ENCODE measurements at regions not wholly inside any gene's neighbourhood (a gene's known extent, or its start where the extent isn't known, plus 50 kb on each side); places are given as distances from the start of the nearest gene placed in this dataset.
"Not testable (repeated sequence)": the region's sequence is repeated elsewhere in the genome, so short reads cannot be mapped to it uniquely, and the experiment has no call there.

- Histone ChIP-seq H3K27me3 (ENCODE audit: control insufficient read depth in 4 of 4, insufficient read depth in 4 of 4, low read length in 3 of 4) (no peaks in the 10 kb centered on the region), H3K27ac (ENCODE audit: low read depth in 1 of 2, low read length in 2 of 2) (no peak overlapping the region), H3K4me3 (ENCODE audit: low read depth in 1 of 3, low read length in 3 of 3) (no peak overlapping the region), H3K4me1 (ENCODE audit: control insufficient read depth in 4 of 4, insufficient read depth in 4 of 4, low read length in 3 of 4) (no peaks in the 10 kb centered on the region), H3K9ac (ENCODE audit: low read depth in 1 of 2, low read length in 2 of 2) (no peak overlapping the region), H3K36me3 (ENCODE audit: control insufficient read depth in 4 of 4, insufficient read depth in 3 of 4, low read depth in 1 of 4, low read length in 3 of 4) (no peaks in the 10 kb centered on the region), H3K9me3 (ENCODE audit: control insufficient read depth in 4 of 4, low read length in 3 of 4) (peaks cover 0 to 5% (median 2%) of the 10 kb centered on the region in 4 donors)
- no peak for DNase-seq (ENCODE audit: low spot score)
- TF ChIP-seq NR2F2 (IDR thresholded peaks at IDR 0.05): no peak
- peak; percentile 7 for TF ChIP-seq CTCF (IDR thresholded peaks at IDR 0.05; ENCODE audit: low read depth, low read length, missing input control)
- TF ChIP-seq RAD21 (IDR thresholded peaks at IDR 0.05): no peak
These were observed 820.8 kb downstream of the MAT2B start for GRCh38 chr5:164326219-164326618.

GRCh38 chr5:164327166-164327565, 821.7 kb downstream of the MAT2B start:
- H3K4me1 ChIP-seq (ENCODE audit: control insufficient read depth in 4 of 4, insufficient read depth in 4 of 4, low read length in 3 of 4): not testable (repeated sequence)
- 88% methylated on average over 5 of the region's 5 CpGs for WGBS

GRCh38 chr5:164332349-164333196, 827.2 kb downstream of the MAT2B start:
- Histone ChIP-seq H3K4me3 (ENCODE audit: low read depth in 1 of 3, low read length in 3 of 3) (no peak overlapping the region), H3K27me3 (ENCODE audit: control insufficient read depth in 4 of 4, insufficient read depth in 4 of 4, low read length in 3 of 4) (no peaks in the 10 kb centered on the region), H3K9ac (ENCODE audit: low read depth in 1 of 2, low read length in 2 of 2) (no peak overlapping the region), H3K4me1 (ENCODE audit: control insufficient read depth in 4 of 4, insufficient read depth in 4 of 4, low read length in 3 of 4) (no peaks in the 10 kb centered on the region), H3K27ac (ENCODE audit: low read depth in 1 of 2, low read length in 2 of 2) (no peak overlapping the region), H3K9me3 (ENCODE audit: control insufficient read depth in 4 of 4, low read length in 3 of 4) (no peaks in the 10 kb centered on the region), H3K36me3 (ENCODE audit: control insufficient read depth in 4 of 4, insufficient read depth in 3 of 4, low read depth in 1 of 4, low read length in 3 of 4) (no peaks in the 10 kb centered on the region)
- TF ChIP-seq YY1 (IDR thresholded peaks at IDR 0.05): no peak
- TF ChIP-seq JUND (IDR thresholded peaks at IDR 0.05): no peak
- TF ChIP-seq, protein P1, sequence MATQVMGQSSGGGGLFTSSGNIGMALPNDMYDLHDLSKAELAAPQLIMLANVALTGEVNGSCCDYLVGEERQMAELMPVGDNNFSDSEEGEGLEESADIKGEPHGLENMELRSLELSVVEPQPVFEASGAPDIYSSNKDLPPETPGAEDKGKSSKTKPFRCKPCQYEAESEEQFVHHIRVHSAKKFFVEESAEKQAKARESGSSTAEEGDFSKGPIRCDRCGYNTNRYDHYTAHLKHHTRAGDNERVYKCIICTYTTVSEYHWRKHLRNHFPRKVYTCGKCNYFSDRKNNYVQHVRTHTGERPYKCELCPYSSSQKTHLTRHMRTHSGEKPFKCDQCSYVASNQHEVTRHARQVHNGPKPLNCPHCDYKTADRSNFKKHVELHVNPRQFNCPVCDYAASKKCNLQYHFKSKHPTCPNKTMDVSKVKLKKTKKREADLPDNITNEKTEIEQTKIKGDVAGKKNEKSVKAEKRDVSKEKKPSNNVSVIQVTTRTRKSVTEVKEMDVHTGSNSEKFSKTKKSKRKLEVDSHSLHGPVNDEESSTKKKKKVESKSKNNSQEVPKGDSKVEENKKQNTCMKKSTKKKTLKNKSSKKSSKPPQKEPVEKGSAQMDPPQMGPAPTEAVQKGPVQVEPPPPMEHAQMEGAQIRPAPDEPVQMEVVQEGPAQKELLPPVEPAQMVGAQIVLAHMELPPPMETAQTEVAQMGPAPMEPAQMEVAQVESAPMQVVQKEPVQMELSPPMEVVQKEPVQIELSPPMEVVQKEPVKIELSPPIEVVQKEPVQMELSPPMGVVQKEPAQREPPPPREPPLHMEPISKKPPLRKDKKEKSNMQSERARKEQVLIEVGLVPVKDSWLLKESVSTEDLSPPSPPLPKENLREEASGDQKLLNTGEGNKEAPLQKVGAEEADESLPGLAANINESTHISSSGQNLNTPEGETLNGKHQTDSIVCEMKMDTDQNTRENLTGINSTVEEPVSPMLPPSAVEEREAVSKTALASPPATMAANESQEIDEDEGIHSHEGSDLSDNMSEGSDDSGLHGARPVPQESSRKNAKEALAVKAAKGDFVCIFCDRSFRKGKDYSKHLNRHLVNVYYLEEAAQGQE (IDR thresholded peaks at IDR 0.05): no peak
- TF ChIP-seq HNF4A (conservative IDR thresholded peaks at IDR 0.05): no peak
- TF ChIP-seq, protein P2, sequence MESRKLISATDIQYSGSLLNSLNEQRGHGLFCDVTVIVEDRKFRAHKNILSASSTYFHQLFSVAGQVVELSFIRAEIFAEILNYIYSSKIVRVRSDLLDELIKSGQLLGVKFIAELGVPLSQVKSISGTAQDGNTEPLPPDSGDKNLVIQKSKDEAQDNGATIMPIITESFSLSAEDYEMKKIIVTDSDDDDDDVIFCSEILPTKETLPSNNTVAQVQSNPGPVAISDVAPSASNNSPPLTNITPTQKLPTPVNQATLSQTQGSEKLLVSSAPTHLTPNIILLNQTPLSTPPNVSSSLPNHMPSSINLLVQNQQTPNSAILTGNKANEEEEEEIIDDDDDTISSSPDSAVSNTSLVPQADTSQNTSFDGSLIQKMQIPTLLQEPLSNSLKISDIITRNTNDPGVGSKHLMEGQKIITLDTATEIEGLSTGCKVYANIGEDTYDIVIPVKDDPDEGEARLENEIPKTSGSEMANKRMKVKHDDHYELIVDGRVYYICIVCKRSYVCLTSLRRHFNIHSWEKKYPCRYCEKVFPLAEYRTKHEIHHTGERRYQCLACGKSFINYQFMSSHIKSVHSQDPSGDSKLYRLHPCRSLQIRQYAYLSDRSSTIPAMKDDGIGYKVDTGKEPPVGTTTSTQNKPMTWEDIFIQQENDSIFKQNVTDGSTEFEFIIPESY (IDR thresholded peaks at IDR 0.05): no peak
- TF ChIP-seq GABPA (IDR thresholded peaks at IDR 0.05 in 1 of 2, conservative IDR thresholded peaks at IDR 0.05 in 1 of 2): no peak
- TF ChIP-seq HNF4G (IDR thresholded peaks at IDR 0.05): no peak
- TF ChIP-seq, protein P3, sequence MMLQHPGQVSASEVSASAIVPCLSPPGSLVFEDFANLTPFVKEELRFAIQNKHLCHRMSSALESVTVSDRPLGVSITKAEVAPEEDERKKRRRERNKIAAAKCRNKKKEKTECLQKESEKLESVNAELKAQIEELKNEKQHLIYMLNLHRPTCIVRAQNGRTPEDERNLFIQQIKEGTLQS (IDR thresholded peaks at IDR 0.05): no peak
- no peak for TF ChIP-seq CTCF (IDR thresholded peaks at IDR 0.05; ENCODE audit: low read depth, low read length, missing input control)
- no peak for TF ChIP-seq SP1 (IDR thresholded peaks at IDR 0.05)
- TF ChIP-seq FOXA1 (IDR thresholded peaks at IDR 0.05): no peak
- TF ChIP-seq RAD21 (IDR thresholded peaks at IDR 0.05): no peak
- TF ChIP-seq EGR1 (IDR thresholded peaks at IDR 0.05; ENCODE audit: low read depth in 2 of 2): no peak
- TF ChIP-seq FOXA2 (IDR thresholded peaks at IDR 0.05): no peak
- no peak for DNase-seq (ENCODE audit: low spot score)
- WGBS: 82% methylated on average over 4 of the region's 4 CpGs

More at GRCh38 chr5:164327166-164327565, 821.7 kb downstream of the MAT2B start:
- H3K9me3 ChIP-seq (ENCODE audit: control insufficient read depth in 4 of 4, low read length in 3 of 4); H3K27me3 ChIP-seq (ENCODE audit: control insufficient read depth in 4 of 4, insufficient read depth in 4 of 4, low read length in 3 of 4); H3K9ac ChIP-seq (ENCODE audit: low read depth in 1 of 2, low read length in 2 of 2); H3K27ac ChIP-seq (ENCODE audit: low read depth in 1 of 2, low read length in 2 of 2); DNase-seq (ENCODE audit: low spot score); H3K36me3 ChIP-seq (ENCODE audit: control insufficient read depth in 4 of 4, insufficient read depth in 3 of 4, low read depth in 1 of 4, low read length in 3 of 4); H3K4me3 ChIP-seq (ENCODE audit: low read depth in 1 of 3, low read length in 3 of 3): not testable (repeated sequence)

All from liver (tissue), 8 donors.